HG03135 (cell line): ENCODE measurements at regions not wholly inside any gene's neighbourhood (a gene's known extent, or its start where the extent isn't known, plus 50 kb on each side); places are given as distances from the start of the nearest gene placed in this dataset.

ENCODE experiments used
- ATAC-seq: cut with Tn5 transposase; IDR thresholded peaks from one replicate; pipeline ENCODE4 v1.9.1; 2021; ENCODE audit warnings: mild to moderate bottlenecking, moderate library complexity; ENCODE audit not compliant: unreplicated experiment

DNA sequence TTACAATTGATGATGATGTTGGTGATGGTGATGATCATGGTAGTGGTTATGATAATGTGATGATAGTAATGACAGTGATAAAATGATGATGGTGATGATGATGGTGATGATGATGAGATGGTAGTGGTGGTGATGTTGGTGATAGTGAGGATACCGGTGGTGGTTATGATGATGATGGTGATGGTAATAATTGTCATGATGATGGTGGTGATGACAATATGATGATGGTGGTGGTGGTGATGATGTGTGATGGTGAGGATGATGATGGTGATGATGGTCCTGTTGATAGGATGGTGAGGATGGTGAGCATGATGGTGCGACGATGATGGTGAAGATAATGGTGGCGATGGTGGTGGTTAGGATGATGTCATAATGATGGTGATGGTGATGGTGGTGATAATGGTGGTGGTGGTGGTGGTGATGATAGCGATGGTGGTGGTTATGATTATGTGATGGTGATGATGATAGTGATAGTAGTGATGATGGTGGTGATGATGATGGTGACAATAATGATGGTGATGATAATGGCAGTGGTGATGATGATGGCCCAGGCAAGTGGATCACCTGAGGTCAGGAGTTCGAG, 1129.9 kb downstream of the BRD1 start:
- no peak for ATAC-seq

DNA sequence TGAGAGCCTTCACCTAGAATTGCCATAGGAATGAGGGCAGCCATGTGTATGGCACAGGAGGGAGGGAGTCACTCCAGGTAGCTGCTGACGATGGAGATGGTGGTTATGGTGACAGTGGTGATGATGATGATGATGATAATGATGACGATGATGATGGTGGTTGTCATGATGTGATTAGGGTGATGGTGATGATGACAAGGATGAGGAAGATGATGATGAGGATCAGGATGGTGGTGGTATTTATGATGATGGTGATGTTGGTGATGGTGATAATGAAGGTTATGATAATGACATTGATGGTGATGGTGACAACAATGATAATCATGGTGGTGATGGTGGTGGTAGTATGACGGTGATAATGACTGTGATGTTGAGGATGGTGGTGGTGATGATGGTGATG, 1130.5 kb downstream of the BRD1 start:
- no peak for ATAC-seq

GRCh38 chr22:48696371-48696770, 1131.3 kb downstream of the BRD1 start:
- no peak for ATAC-seq

DNA sequence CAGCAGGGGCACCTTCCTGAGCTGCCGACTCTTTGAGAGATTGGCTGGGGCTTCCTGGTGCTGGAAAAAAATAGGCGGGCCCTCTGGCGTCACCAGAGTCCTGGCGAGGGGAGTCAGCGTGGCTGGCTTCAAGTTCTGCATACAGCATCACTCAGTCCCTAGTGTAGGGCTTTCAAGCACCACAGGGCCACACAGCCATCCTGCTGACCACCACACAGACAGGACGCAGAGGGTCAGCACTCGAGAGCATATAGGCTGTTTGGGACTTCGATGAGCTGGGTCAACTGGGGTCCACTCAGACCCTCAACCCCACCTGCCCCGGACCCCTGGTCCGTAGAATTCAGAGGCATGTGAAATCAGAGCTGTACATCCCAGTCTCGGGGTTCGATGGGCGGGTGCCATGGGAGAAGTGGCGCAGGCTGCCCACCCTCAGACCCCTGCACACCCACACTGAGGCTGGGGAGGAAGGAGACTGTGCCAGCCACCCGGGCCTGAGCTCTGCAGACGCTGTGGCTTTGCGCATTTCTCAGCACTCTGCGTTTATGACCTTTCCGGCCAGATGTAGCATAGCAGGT, 1131.9 kb downstream of the BRD1 start:
- ATAC-seq, result no peak

DNA sequence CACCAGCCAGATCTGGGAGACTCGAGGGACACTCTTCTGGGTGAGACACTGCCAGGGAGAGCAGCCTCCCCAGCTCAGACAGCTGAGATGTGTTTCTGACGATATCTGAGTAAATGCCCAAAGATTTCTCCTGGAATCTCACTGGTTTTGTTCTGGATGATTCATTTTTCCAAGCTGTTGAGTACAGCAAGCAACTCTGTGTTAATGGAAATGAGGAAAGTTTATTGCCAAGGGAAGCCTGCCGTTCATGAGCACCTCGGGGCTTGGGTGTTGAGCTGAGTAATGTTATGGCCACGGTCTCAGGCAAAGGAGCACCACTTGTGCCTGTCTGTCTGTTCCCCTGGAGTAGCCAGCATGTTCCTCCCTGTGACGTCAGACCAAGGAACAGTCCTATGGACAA, 1132.4 kb downstream of the BRD1 start:
- no peak for ATAC-seq

DNA sequence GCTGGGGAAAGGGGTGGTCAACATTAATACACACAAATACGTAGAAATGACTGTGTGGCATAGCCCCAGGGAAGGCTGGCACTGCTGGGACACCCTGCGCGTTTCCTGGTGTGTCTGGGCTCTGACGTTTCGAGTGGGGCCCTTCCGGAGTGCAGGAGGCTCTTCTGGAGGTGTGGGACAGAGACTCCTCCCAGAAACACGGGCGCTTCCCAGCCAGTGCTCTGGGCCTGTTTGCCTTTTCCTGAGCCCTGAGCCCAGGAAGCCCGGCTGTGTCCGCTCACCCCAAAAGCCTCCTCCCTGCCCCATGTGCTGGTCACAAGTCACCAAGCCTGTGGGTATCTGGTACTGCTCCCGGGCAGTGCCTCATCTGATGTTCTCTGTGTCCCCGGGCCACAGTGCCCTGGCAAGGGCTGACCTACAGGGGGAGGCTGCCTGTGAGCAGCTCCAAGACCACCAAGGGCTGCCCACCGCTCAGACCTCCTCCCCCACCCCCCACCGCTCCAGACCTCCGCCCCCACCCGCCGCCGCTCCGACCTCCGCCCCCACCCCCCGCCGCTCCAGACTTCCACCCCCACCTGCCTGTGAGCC, 1133.3 kb downstream of the BRD1 start:
- no peak for ATAC-seq

GRCh38 chr22:48693377-48694135, 1134.1 kb downstream of the BRD1 start:
- ATAC-seq, result no peak

DNA sequence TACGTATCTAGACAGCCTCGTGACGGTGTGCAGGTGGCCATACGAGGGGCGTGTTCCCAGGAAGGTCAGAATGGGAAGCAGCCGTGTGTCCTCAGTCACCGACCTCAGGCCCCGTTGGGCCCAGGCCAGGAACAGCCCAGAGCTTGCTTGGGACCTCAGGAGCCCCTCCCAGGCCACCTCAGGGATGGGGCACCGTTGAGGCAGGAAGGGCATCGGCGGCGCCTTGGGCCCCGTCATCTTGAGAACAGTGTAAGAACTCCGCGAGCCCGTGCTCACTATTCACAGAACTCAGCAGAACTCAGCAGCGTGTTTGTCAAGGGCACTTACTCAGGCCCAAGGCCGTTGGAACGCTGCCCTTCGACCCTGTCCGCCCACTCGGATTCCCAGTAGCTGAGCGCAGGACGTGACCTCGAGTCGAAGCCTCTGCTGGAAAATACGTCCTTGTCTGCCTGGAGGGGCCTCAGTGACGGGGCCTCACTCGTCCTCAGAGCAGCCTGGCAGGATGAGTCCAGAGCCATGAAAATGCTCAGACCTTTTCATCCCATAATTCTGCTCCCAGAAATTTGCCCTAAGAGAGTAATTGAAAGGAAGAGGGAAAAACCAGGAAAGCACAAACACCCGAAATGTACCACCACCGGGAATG, 1134.8 kb downstream of the BRD1 start:
- no peak for ATAC-seq

DNA sequence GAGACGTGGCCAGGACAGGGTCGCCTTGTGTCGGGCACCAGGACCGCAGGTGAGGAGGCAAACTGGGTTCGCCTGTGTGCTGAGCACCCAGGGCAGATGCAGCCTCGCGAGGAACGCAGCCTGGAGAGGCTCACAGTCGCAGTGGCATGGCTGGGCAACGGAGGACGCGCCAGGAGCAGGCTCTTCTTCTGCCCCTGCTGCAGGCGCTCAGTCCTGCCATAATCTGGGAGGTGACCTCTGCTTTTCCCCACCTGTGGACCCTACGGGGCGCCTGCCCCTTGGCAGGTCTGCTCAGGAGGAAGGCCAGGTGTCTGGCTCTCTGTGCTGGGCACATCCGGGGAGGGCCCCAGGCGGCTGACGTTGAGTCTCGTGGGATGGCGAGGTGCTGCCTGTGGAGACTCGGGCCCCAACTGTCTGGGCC, 1136.2 kb downstream of the BRD1 start:
- no peak for ATAC-seq

DNA sequence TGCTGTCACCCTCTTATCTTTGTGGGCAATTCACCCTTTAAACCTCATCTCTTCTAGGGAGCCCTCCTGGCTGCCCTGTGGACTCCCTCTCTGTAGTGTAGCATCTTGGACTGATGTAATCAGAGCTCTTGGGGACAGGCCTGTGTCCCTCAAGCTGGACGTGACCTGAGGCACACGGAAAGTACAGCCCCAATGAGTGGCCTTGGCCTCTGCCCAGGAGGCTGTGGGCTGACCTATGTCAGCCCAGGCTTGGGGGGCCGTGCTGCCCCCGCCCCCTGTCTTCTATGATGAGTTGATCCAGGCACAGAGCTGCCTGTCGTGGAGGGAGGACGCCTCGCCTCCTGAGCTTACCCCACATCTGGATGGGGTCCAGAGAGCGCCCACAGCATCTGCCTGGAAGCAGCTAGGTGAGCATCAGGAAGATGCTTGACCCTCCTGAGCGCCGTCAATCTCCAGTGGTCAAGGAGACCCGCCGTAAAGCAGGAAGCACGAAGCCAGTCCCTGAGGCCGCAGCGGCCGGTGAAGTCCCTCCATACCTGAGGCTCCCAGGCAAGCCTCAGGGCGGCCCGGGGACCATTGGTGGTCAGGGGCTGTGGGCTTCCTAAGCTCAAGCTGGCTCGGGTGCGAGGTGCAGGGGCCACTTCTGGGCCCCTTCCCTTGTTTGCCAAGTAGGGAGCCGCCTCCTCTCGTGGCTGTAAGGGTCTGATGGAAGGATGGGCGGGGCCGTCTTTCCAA, 1136.9 kb downstream of the BRD1 start:
- no peak for ATAC-seq

DNA sequence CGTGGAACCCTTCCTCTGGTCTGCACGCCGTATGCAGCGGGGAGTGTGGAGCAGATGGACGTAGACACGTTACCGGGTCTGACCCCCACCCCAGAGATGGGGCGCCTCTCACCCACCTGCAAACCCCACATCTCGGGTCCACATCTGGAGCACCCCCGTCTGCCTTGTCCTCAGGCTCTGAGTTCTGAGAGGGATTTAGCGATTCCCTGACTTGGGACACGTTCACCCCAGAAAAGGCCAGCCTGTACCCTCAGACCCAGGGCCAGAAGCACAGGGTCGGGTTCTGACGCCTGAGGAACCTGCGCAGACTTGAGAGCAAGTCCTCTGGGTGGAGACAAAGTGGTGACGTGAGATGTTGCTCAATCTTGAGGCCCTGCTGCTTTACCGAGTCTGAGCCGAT, 1138.5 kb downstream of the BRD1 start:
- ATAC-seq, result no peak

DNA sequence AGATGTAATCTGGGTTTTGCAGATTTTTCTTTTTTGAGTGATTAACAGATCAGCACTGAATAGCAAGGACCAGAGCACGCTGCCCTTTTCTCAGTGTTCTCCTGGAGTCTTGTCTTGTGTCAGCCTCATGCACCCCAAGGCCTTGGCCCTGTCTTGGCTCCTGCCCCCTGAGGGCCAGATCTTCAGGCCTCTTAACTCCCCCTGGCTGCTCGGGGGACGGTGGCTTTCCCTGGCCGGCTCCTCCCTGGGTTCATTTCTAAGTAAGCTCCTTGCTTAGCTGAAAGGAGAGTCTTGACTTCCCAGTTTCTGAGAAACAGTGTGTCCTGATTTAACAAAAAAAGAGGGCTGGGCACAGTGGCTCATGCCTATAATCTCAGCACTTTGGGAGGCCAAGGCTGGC, 1139.3 kb downstream of the BRD1 start:
- ATAC-seq, result no peak

DNA sequence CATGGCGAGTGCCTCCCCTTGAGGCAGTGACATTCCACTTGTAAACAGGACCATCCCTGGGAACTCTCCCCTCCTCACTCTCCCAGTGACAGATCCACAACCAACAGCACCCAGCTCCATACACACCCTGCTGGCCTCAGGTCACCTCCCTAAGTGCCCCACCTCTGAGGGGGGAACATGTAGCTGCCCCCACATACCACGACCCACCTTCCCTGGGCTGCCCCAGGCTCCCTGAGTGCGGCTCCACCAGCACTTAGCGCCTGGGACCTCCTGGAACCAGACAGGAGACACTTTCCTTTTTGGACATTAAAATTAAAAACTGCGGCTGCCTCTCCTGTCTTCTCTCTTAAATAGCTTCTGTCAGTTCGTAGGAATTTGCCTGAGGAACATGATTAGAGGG, 1140.1 kb downstream of the BRD1 start:
- no peak for ATAC-seq

GRCh38 chr22:48686694-48687302, 1140.9 kb downstream of the BRD1 start:
- no peak for ATAC-seq

DNA sequence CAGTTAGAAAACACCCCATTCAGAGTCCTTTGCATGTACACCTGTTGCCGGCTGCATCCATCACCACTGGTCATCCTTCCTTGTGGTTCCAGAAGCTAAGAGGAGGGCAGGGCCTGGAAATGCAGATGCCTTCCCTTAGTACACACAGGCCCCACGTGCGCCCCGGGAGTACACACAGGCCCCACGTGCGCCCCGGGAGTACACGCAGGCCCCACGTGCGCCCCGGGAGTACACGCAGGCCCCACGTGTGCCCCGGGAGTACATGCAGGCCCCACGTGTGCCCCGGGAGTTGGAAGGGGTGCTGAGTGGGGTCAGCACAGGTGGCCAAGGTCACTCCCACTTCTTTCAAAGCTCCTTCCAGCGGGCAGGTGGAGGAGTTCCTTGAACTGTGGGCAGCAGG, 1141.9 kb downstream of the BRD1 start:
- no peak for ATAC-seq

DNA sequence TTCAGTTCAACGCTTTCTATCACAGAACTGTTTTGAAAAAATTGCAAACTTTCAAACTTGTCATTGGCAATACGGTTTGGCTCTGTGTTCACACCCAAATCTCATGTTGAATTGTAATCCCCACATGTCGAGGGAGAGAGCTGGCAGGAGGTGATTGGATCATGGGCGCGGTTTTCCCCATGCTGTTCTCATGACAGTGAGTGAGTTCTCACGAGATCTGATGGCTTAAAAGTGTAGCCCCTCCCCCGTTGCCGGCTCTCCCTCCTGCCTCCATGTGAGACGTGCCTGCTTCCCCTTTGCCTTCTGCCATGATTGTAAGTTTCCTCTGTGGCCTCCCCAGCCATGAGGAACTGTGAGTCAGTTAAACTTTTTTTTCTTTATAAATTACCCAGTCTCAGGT, 1144.0 kb downstream of the BRD1 start:
- no peak for ATAC-seq

- ATAC-seq, result no peak
Measured at GRCh38 chr22:48682504-48682903, 1145.2 kb downstream of the BRD1 start.

GRCh38 chr22:48680601-48681000, 1147.1 kb downstream of the BRD1 start:
- ATAC-seq, result no peak

GRCh38 chr22:48679656-48680555, 1147.8 kb downstream of the BRD1 start:
- no peak for ATAC-seq
